ENCODE measurements at regions not wholly inside any gene's neighbourhood (a gene's known extent, or its start where the extent isn't known, plus 50 kb on each side); places are given as distances from the start of the nearest gene placed in this dataset.

DNA sequence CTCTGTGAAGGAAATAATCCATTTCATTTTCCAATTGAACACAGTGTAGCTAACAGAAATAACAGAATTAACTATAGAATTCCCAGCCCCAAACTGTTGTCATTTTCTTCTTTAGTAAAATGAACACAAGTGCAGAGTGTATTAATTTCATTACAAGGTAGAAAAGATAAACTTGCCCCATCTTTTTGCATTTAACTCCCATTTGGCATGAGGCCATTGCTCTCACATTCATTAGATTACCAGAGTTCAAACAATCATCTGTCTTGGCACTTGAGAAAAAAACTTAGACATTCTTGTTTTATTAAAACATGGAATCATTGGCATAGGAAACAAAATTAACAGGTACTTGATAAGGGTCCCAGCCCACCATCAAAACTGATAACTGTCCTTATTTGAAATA, 821.5 kb upstream of the C9orf72 start (continued):
- TF ChIP-seq, protein P1, sequence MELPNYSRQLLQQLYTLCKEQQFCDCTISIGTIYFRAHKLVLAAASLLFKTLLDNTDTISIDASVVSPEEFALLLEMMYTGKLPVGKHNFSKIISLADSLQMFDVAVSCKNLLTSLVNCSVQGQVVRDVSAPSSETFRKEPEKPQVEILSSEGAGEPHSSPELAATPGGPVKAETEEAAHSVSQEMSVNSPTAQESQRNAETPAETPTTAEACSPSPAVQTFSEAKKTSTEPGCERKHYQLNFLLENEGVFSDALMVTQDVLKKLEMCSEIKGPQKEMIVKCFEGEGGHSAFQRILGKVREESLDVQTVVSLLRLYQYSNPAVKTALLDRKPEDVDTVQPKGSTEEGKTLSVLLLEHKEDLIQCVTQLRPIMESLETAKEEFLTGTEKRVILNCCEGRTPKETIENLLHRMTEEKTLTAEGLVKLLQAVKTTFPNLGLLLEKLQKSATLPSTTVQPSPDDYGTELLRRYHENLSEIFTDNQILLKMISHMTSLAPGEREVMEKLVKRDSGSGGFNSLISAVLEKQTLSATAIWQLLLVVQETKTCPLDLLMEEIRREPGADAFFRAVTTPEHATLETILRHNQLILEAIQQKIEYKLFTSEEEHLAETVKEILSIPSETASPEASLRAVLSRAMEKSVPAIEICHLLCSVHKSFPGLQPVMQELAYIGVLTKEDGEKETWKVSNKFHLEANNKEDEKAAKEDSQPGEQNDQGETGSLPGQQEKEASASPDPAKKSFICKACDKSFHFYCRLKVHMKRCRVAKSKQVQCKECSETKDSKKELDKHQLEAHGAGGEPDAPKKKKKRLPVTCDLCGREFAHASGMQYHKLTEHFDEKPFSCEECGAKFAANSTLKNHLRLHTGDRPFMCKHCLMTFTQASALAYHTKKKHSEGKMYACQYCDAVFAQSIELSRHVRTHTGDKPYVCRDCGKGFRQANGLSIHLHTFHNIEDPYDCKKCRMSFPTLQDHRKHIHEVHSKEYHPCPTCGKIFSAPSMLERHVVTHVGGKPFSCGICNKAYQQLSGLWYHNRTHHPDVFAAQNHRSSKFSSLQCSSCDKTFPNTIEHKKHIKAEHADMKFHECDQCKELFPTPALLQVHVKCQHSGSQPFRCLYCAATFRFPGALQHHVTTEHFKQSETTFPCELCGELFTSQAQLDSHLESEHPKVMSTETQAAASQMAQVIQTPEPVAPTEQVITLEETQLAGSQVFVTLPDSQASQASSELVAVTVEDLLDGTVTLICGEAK (IDR thresholded peaks at IDR 0.05), result no peak
- TF ChIP-seq, protein P1 (CRISPR knock-in tag; IDR thresholded peaks at IDR 0.05), result no peak
- TF ChIP-seq, protein P2, sequence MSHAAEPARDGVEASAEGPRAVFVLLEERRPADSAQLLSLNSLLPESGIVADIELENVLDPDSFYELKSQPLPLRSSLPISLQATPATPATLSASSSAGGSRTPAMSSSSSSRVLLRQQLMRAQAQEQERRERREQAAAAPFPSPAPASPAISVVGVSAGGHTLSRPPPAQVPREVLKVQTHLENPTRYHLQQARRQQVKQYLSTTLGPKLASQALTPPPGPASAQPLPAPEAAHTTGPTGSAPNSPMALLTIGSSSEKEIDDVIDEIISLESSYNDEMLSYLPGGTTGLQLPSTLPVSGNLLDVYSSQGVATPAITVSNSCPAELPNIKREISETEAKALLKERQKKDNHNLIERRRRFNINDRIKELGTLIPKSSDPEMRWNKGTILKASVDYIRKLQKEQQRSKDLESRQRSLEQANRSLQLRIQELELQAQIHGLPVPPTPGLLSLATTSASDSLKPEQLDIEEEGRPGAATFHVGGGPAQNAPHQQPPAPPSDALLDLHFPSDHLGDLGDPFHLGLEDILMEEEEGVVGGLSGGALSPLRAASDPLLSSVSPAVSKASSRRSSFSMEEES (CRISPR knock-in tag; IDR thresholded peaks at IDR 0.05), result no peak
- no peak for TF ChIP-seq TGIF2 (CRISPR knock-in tag; IDR thresholded peaks at IDR 0.05)
- TF ChIP-seq ZSCAN20 (CRISPR knock-in tag; IDR thresholded peaks at IDR 0.05; ENCODE audit: borderline replicate concordance), result no peak
- no peak for TF ChIP-seq GATAD1 (CRISPR knock-in tag; IDR thresholded peaks at IDR 0.05)
- TF ChIP-seq ZNF234 (CRISPR knock-in tag; conservative IDR thresholded peaks at IDR 0.05), result no peak
- TF ChIP-seq HNRNPLL (IDR thresholded peaks at IDR 0.05; ENCODE audit: low read depth, low read length, poor library complexity, severe bottlenecking), result no peak
- TF ChIP-seq, protein P3, sequence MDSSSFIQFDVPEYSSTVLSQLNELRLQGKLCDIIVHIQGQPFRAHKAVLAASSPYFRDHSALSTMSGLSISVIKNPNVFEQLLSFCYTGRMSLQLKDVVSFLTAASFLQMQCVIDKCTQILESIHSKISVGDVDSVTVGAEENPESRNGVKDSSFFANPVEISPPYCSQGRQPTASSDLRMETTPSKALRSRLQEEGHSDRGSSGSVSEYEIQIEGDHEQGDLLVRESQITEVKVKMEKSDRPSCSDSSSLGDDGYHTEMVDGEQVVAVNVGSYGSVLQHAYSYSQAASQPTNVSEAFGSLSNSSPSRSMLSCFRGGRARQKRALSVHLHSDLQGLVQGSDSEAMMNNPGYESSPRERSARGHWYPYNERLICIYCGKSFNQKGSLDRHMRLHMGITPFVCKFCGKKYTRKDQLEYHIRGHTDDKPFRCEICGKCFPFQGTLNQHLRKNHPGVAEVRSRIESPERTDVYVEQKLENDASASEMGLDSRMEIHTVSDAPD (CRISPR knock-in tag; IDR thresholded peaks at IDR 0.05), result no peak
- TF ChIP-seq, protein P4, sequence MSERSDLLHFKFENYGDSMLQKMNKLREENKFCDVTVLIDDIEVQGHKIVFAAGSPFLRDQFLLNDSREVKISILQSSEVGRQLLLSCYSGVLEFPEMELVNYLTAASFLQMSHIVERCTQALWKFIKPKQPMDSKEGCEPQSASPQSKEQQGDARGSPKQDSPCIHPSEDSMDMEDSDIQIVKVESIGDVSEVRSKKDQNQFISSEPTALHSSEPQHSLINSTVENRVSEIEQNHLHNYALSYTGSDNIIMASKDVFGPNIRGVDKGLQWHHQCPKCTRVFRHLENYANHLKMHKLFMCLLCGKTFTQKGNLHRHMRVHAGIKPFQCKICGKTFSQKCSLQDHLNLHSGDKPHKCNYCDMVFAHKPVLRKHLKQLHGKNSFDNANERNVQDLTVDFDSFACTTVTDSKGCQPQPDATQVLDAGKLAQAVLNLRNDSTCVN (CRISPR knock-in tag; IDR thresholded peaks at IDR 0.05; ENCODE audit: borderline replicate concordance), result no peak
- no peak for TF ChIP-seq ZNF224 (CRISPR knock-in tag; IDR thresholded peaks at IDR 0.05)
- no peak for TF ChIP-seq PAX8 (CRISPR knock-in tag; IDR thresholded peaks at IDR 0.05; ENCODE audit: borderline replicate concordance)
- TF ChIP-seq PTBP1 (IDR thresholded peaks at IDR 0.05; ENCODE audit: low read depth, low read length, poor library complexity, severe bottlenecking), result no peak
- TF ChIP-seq HOXA9 (CRISPR knock-in tag; IDR thresholded peaks at IDR 0.05; ENCODE audit: borderline replicate concordance), result no peak
- no peak for TF ChIP-seq KDM5A (IDR thresholded peaks at IDR 0.05; ENCODE audit: borderline replicate concordance, low read length)
- no peak for TF ChIP-seq CREM (IDR thresholded peaks at IDR 0.05)
- TF ChIP-seq CREM (CRISPR knock-in tag; IDR thresholded peaks at IDR 0.05), result no peak
